MCF 10A (cell line): ENCODE measurements at regions not wholly inside any gene's neighbourhood (a gene's known extent, or its start where the extent isn't known, plus 50 kb on each side); places are given as distances from the start of the nearest gene placed in this dataset.
"Not testable (repeated sequence)": the region's sequence is repeated elsewhere in the genome, so short reads cannot be mapped to it uniquely, and the experiment has no call there.

Experiments
- BruUV-seq: library from RNA; stranded (reverse); fragments of 400-500 nt; replicated peaks from 2 replicates; lab custom pipeline; 2021; lab: Mats Ljungman, UMichigan
- CTCF ChIA-PET: fragments of 300-600 bp; sonication (Branson Sonifier 250); formaldehyde crosslinking; extraction: SDS; loops from one replicate; lab custom pipeline; 2021; ENCODE audit warnings: antibody characterized with exemption, inconsistent platforms; lab: Yijun Ruan, JAX
- POLR2A ChIA-PET: fragments of 300-600, 350-650 bp; sonication (Branson Sonifier 250); formaldehyde crosslinking; extraction: SDS; loops from one replicate; lab custom pipeline; 2020; ENCODE audit warnings: antibody characterized with exemption, inconsistent platforms; lab: Yijun Ruan, JAX
- DNase-seq: peaks from one replicate; pipeline ENCODE4 v3.0.0-alpha.2; 2018; ENCODE audit not compliant: unreplicated experiment
- H3K27ac Mint-ChIP-seq: one replicate; pipeline ENCODE4 v1.8.0; 2022; ENCODE audit warnings: mild to moderate bottlenecking, low read depth, mixed read lengths; ENCODE audit not compliant: unreplicated experiment
- H3K27me3 Mint-ChIP-seq: one replicate; pipeline ENCODE4 v1.8.0; 2022; ENCODE audit warnings: mixed read lengths; ENCODE audit not compliant: insufficient read depth, unreplicated experiment
- H3K36me3 Mint-ChIP-seq: one replicate; pipeline ENCODE4 v1.8.0; 2022; ENCODE audit warnings: mild to moderate bottlenecking, moderate library complexity, mixed read lengths; ENCODE audit not compliant: insufficient read depth, unreplicated experiment
- H3K4me1 Mint-ChIP-seq: one replicate; pipeline ENCODE4 v1.8.0; 2022; ENCODE audit warnings: mixed read lengths; ENCODE audit not compliant: insufficient read depth, unreplicated experiment
- H3K4me3 Mint-ChIP-seq: one replicate; pipeline ENCODE4 v1.8.0; 2022; ENCODE audit warnings: mild to moderate bottlenecking, moderate library complexity, mixed read lengths; ENCODE audit not compliant: unreplicated experiment
- H3K9me3 Mint-ChIP-seq: one replicate; pipeline ENCODE4 v1.8.0; 2022; ENCODE audit warnings: mixed read lengths; ENCODE audit not compliant: unreplicated experiment
- intact Hi-C: fragments of 100-400 bp; cut with micrococcal nuclease; formaldehyde crosslinking; loops from 2 replicates; pipeline ENCODE4 v1.14.1; 2022
- TF ChIP-seq, protein P1 (sequence below): fragments of 200-600 bp; IDR thresholded peaks from one replicate; pipeline ENCODE4 v1.8.0; 2022; ENCODE audit warnings: antibody characterized with exemption, mild to moderate bottlenecking; ENCODE audit not compliant: unreplicated experiment

DNA sequence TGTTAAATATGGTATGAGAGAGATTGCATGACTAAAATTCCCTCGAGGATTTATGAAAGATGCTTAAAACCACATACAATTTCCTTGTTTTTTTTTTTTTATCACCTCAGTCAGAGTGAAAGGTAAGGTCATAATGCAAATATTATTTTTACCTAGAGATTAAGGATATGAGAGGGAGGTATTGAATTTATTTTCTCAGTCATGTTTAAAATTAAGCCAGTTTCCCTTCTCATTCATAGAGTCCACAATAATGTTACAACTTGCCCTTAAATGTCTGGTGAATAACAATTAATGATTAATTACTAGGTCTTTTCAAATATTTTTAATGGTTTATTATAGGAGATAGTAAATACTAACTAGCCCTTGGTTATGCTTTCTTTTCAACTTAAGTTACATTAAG, 144.9 kb upstream of the HAPLN1 start:
- H3K27ac Mint-ChIP-seq, result no peak overlapping the region

DNA sequence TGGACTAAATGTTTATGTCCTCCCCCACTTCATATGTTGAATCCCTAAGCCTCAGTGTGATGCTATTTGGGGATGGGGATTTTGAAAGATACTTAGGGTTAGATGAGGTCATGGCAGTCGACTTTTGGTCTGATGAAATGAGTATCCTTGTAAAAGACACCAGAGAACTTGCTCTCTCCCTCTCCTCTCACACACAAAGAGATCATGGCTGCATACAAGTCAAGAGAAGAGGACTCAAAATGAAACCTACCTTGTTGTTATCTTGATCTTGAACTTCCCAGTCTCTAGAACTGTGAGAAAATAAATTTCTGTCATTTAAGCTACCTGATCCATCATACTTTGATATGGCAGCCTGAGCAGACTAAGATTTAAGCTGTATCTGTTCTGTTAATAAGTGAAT, 144.0 kb upstream of the HAPLN1 start:
- Mint-ChIP-seq H3K4me3 (no peak overlapping the region), H3K9me3 (no peaks in the 10 kb centered on the region), H3K36me3 (no peaks in the 10 kb centered on the region), H3K27ac (no peak overlapping the region), H3K4me1 (no peaks in the 10 kb centered on the region), H3K27me3 (peaks cover 34% of the 10 kb centered on the region)
- intact Hi-C loops, result no loop called here
- ChIA-PET POLR2A (no interaction called here), CTCF (no interaction called here)
- no TSS peak for BruUV-seq
- no peak for DNase-seq
- TF ChIP-seq, protein P1, sequence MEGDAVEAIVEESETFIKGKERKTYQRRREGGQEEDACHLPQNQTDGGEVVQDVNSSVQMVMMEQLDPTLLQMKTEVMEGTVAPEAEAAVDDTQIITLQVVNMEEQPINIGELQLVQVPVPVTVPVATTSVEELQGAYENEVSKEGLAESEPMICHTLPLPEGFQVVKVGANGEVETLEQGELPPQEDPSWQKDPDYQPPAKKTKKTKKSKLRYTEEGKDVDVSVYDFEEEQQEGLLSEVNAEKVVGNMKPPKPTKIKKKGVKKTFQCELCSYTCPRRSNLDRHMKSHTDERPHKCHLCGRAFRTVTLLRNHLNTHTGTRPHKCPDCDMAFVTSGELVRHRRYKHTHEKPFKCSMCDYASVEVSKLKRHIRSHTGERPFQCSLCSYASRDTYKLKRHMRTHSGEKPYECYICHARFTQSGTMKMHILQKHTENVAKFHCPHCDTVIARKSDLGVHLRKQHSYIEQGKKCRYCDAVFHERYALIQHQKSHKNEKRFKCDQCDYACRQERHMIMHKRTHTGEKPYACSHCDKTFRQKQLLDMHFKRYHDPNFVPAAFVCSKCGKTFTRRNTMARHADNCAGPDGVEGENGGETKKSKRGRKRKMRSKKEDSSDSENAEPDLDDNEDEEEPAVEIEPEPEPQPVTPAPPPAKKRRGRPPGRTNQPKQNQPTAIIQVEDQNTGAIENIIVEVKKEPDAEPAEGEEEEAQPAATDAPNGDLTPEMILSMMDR, result no peak

More for the DNA sequence above, 144.9 kb upstream of the HAPLN1 start:
- ChIA-PET POLR2A (no interaction called here), CTCF (no interaction called here)
- BruUV-seq, result no TSS peak
- no peak for DNase-seq
- TF ChIP-seq, protein P1, result no peak
- intact Hi-C loops, result no loop called here
- Mint-ChIP-seq H3K36me3 (no peaks in the 10 kb centered on the region), H3K27me3 (peaks cover 30% of the 10 kb centered on the region), H3K4me3 (no peak overlapping the region), H3K4me1 (no peaks in the 10 kb centered on the region), H3K9me3 (no peaks in the 10 kb centered on the region)

DNA sequence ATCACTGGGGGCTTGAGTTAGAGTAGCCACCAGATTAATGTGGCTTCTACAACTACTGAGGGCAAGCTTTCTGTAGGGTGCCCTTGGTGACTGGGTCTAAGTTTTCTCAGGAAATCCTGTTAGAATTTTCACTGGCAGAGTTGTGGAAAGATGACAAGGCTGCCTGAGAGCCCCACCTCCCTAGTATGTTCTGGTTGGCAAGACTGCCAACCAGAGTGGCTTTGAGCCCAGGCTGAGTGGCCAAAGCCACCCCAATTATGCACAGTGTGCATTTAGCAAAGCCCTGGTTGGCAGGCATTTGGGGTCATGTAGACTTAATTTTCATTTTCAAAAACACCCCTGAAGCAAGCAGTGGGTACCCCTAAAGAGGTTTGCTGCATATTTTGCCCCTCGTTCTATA, 136.7 kb upstream of the HAPLN1 start:
- H3K4me1 Mint-ChIP-seq, result no peaks in the 10 kb centered on the region
- no peaks in the 10 kb centered on the region for H3K9me3 Mint-ChIP-seq
- no peak for DNase-seq
- peaks cover 25% of the 10 kb centered on the region for H3K27me3 Mint-ChIP-seq
- ChIA-PET POLR2A (no interaction called here), CTCF (no interaction called here)
- no peak overlapping the region for H3K27ac Mint-ChIP-seq
- H3K36me3 Mint-ChIP-seq, result no peaks in the 10 kb centered on the region
- intact Hi-C loops, result no loop called here
- H3K4me3 Mint-ChIP-seq, result no peak overlapping the region
- no TSS peak for BruUV-seq
- TF ChIP-seq, protein P1, result no peak

DNA sequence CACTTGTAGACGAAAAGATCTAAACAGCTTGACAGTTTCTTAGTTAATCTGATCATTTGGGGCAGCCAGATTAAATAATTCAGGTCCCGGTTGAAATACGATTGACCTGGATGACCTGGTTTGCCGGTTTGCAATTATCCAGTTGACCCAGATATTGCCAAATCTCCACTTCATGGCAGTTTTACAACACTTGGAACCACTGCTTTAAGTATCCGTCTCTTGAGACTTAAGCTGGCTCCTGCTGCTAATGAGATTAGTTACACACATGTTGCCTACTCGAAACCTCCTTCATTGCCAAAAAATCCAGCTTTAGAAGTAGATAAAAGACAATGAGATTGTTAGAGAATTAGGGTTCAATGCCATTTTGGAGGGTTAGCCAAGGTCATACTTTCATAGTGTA, 136.2 kb upstream of the HAPLN1 start:
- H3K4me1 Mint-ChIP-seq, result no peaks in the 10 kb centered on the region
- H3K36me3 Mint-ChIP-seq, result no peaks in the 10 kb centered on the region

DNA sequence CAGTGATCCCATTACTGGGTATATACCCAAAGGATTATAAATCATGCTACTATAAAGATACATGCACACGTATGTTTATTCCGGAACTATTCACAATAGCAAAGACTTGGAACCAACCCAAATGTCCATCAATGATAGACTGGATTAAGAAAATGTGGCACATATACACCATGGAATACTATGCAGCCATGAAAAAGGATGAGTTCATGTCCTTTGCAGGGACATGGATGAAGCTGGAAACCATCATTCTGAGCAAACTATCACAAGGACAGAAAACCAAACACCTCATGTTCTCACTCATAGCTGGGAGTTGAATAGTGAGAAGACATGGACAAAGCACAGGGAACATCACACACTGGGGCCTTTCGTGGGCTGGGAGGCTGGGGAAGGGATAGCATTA, 129.8 kb upstream of the HAPLN1 start:
- H3K9me3 Mint-ChIP-seq, H3K27ac Mint-ChIP-seq, H3K4me3 Mint-ChIP-seq, POLR2A ChIA-PET, CTCF ChIA-PET, H3K36me3 Mint-ChIP-seq, DNase-seq, BruUV-seq, H3K4me1 Mint-ChIP-seq, intact Hi-C loops: not testable (repeated sequence)
- peaks cover 42% of the 10 kb centered on the region for H3K27me3 Mint-ChIP-seq

More for the DNA sequence above, 136.2 kb upstream of the HAPLN1 start:
- no TSS peak for BruUV-seq
- no peak for DNase-seq
- ChIA-PET CTCF (no interaction called here), POLR2A (no interaction called here)
- intact Hi-C loops, result no loop called here
- TF ChIP-seq, protein P1, result no peak
- Mint-ChIP-seq H3K27ac (no peak overlapping the region), H3K9me3 (no peaks in the 10 kb centered on the region), H3K27me3 (peaks cover 27% of the 10 kb centered on the region), H3K4me3 (no peak overlapping the region)
